Hepatocyte (in vitro differentiated cells): ENCODE measurements at regions not wholly inside any gene's neighbourhood (a gene's known extent, or its start where the extent isn't known, plus 50 kb on each side); places are given as distances from the start of the nearest gene placed in this dataset.

Source experiments
- CTCF ChIP-seq: fragments of 200-600 bp; sonication (generic); IDR thresholded peaks from 2 replicates; pipeline ENCODE4 v1.5.1; 2016; ENCODE audit warnings: antibody characterized with exemption, mild to moderate bottlenecking; ENCODE audit not compliant: poor library complexity
- EZH2 ChIP-seq: fragments of 200-600 bp; sonication (generic); IDR thresholded peaks from 2 replicates; pipeline ENCODE4 v1.6.1; 2016; ENCODE audit warnings: antibody characterized with exemption, mild to moderate bottlenecking, borderline replicate concordance
- EZH2phosphoT487 ChIP-seq: fragments of 200-600 bp; sonication (generic); IDR thresholded peaks from one replicate; pipeline ENCODE4 v1.6.1; 2018; ENCODE audit warnings: antibody characterized with exemption, mild to moderate bottlenecking, low read depth, moderate library complexity; ENCODE audit not compliant: unreplicated experiment, severe bottlenecking

- no peak for TF ChIP-seq CTCF
- no peak for TF ChIP-seq EZH2
- no peak for TF ChIP-seq EZH2phosphoT487
Measured at GRCh38 chr11:29173660-29174062, 843.2 kb downstream of the KCNA4 start.
